ENCODE measurements at regions not wholly inside any gene's neighbourhood (a gene's known extent, or its start where the extent isn't known, plus 50 kb on each side); places are given as distances from the start of the nearest gene placed in this dataset.

- in situ Hi-C loops (cut with HindIII; ENCODE audit: low pct_ligation_motif_present, low sequenced_read_pairs): no loop called here
- no peak for TF ChIP-seq CTCF (IDR thresholded peaks at IDR 0.05; ENCODE audit: low read depth, low read length, missing control alignments)
Measured at GRCh38 chr18:1052301-1052700, 147.6 kb downstream of the ADCYAP1 start.

DNA sequence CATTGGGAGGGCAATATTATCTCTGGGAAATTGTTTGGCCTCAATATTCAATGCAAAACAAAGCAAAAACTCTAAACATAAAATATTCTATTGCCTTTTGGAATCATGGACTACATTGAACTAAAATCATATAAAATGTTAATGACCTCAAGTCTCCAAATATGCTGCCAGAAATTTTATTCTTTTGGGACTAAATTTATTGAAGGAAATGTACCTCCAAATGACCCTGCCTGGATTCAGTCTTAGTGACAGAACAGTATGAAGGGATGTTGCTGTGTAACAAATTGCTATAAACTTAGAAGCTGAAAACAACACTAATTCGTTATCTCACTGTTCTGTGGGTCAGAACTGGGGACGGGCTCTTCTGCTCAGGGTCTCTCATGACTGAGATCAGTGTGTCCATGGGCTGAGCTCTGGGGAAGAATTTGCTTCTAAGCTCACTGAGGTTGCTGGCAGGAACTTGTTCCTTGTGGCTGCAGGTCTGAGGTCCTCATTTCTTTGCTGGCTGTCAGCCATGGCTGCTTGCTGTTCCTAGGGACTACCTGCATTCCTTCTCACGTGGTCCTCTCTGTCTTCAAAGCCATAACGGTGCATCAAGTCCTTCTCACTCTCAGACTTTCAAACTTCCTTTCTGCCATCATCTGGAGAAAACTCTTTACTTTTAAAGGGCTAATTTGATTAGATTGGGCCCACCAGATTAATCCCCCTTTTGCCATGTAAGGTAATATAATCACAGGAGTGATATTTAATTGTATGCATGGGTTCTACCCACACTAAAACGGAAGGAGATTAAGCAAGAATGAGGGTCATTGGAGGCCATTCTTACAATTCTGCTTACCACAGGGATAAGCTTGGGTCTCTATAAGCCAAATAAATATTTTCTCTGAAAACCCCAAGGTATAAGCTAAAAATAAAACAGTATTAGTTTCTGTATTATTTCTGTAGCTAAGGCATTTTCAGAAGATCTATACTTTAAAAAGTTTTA lies 149.0 kb downstream of the ADCYAP1 start:
- no peaks in the 10 kb centered on the region for H3K36me3 ChIP-seq (replicated peaks)
- no peak for DNase-seq
- in situ Hi-C loops (cut with HindIII; ENCODE audit: low pct_ligation_motif_present, low sequenced_read_pairs): no loop called here
- no peak for TF ChIP-seq CTCF (IDR thresholded peaks at IDR 0.05; ENCODE audit: low read depth, low read length, missing control alignments)
- H3K4me3 ChIP-seq (ENCODE audit: low read depth, low read length): no peak overlapping the region
- H3K27me3 ChIP-seq (replicated peaks): no peaks in the 10 kb centered on the region
- no peak overlapping the region for H3K27ac ChIP-seq

More at GRCh38 chr18:1052301-1052700, 147.6 kb downstream of the ADCYAP1 start:
- H3K4me3 ChIP-seq (ENCODE audit: low read depth, low read length): no peak overlapping the region
- no peaks in the 10 kb centered on the region for H3K36me3 ChIP-seq (replicated peaks)
- DNase-seq: no peak
- H3K27me3 ChIP-seq (replicated peaks): no peaks in the 10 kb centered on the region
- no peak overlapping the region for H3K27ac ChIP-seq

DNA sequence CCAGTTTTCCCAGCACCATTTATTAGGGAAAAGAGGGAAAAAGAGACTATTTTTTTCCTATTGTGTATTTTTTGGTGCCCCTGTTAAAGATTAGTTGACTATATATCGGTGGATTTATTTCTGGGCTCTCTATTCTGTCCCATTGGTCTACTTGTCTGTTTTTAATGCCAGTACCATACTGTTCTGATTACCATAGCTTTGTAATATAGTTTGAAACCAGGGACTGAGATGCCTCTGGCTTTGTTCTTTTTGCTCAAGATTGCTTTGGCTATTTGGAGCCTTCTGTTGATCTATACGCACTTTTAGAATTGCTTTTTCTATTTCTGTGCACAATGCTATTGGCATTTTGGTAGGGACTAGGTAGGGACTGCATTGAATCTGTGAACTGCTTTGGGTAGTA lies 151.7 kb downstream of the ADCYAP1 start:
- in situ Hi-C loops (cut with HindIII; ENCODE audit: low pct_ligation_motif_present, low sequenced_read_pairs): no loop called here

GRCh38 chr18:1057367-1057766 lies 152.7 kb downstream of the ADCYAP1 start:
- no peak for TF ChIP-seq CTCF (IDR thresholded peaks at IDR 0.05; ENCODE audit: low read depth, low read length, missing control alignments)
- in situ Hi-C loops (cut with HindIII; ENCODE audit: low pct_ligation_motif_present, low sequenced_read_pairs): no loop called here
- no peak overlapping the region for H3K27ac ChIP-seq
- no peak for DNase-seq
- H3K4me3 ChIP-seq (ENCODE audit: low read depth, low read length): no peak overlapping the region
- no peaks in the 10 kb centered on the region for H3K36me3 ChIP-seq (replicated peaks)
- H3K27me3 ChIP-seq (replicated peaks): no peaks in the 10 kb centered on the region

More for the DNA sequence above, 151.7 kb downstream of the ADCYAP1 start:
- no peak overlapping the region for H3K27ac ChIP-seq
- H3K4me3 ChIP-seq (ENCODE audit: low read depth, low read length): no peak overlapping the region
- no peaks in the 10 kb centered on the region for H3K27me3 ChIP-seq (replicated peaks)
- H3K36me3 ChIP-seq (replicated peaks): no peaks in the 10 kb centered on the region
- TF ChIP-seq CTCF (IDR thresholded peaks at IDR 0.05; ENCODE audit: low read depth, low read length, missing control alignments): no peak
- DNase-seq: no peak

DNA sequence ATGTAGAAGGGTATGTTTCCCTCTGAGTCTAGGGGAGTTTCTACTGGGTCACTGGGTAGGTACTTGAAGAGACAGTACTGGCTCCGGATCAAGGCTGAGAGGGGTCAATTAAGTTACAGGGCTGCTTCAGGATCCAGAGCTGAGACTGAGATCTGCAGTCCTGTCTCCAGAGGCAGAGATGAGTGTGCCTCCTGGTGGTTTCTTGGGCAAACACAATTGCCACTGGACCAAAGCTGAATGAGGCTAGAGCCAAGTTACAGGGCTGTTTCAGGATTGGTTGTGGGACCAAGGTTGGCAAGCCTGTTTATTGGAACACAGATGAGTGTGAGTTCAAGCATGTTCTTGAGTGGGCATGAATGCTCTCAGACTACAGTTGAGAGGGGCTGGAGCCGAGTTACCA lies 157.9 kb downstream of the ADCYAP1 start:
- H3K27ac ChIP-seq: no peak overlapping the region
- no peak for TF ChIP-seq CTCF (IDR thresholded peaks at IDR 0.05; ENCODE audit: low read depth, low read length, missing control alignments)
- in situ Hi-C loops (cut with HindIII; ENCODE audit: low pct_ligation_motif_present, low sequenced_read_pairs): no loop called here

More for the DNA sequence above, 157.9 kb downstream of the ADCYAP1 start:
- DNase-seq: no peak
- Histone ChIP-seq H3K4me3 (ENCODE audit: low read depth, low read length) (no peak overlapping the region), H3K27me3 (replicated peaks) (no peaks in the 10 kb centered on the region), H3K36me3 (replicated peaks) (no peaks in the 10 kb centered on the region)
